Heart left ventricle (tissue), 16 donors: ENCODE measurements at regions not wholly inside any gene's neighbourhood (a gene's known extent, or its start where the extent isn't known, plus 50 kb on each side); places are given as distances from the start of the nearest gene placed in this dataset.

Experiments
- ATAC-seq, 4 donors: fragments of 200-7000 bp; cut with Tn5 transposase; one replicate each; pipeline ENCODE4 v1.9.1; 2020 to 2022; ENCODE audit warnings: moderate library complexity in 4 of 4, mild to moderate bottlenecking in 3 of 4, moderate number of reproducible peaks in 1 of 4
- DNase-seq, 5 donors: peaks; one replicate each; pipeline ENCODE4 v3.0.0-alpha.2; 2020
- H3K27ac ChIP-seq, 12 donors: fragments of 200-600 bp; sonication (generic) in 4 of 12; one replicate each; pipeline versions ENCODE4 v1.5.0 to v1.8.0; 2016 to 2022; ENCODE audit warnings: mild to moderate bottlenecking in 2 of 12
- H3K27me3 ChIP-seq, 9 donors: fragments of 200-600 bp; sonication (generic) in 2 of 9; one replicate each; pipeline versions ENCODE4 v1.5.1 to v1.8.0; 2016 to 2022; ENCODE audit warnings: mild to moderate bottlenecking in 3 of 9
- H3K36me3 ChIP-seq, 9 donors: fragments of 200-600 bp; sonication (generic) in 2 of 9; one replicate each; pipeline versions ENCODE4 v1.5.0 to v1.8.0; 2018 to 2022; ENCODE audit warnings: mild to moderate bottlenecking in 2 of 9
- H3K4me1 ChIP-seq, 12 donors: fragments of 200-600 bp; sonication (generic) in 4 of 12; one replicate each; pipeline versions ENCODE4 v1.5.0 to v1.8.0; 2016 to 2022; ENCODE audit warnings: mild to moderate bottlenecking in 3 of 12
- H3K4me3 ChIP-seq, 12 donors: fragments of 200-600 bp; sonication (generic) in 4 of 12; one replicate each; pipeline versions ENCODE4 v1.5.0 to v1.8.0; 2017 to 2022; ENCODE audit warnings: mild to moderate bottlenecking in 9 of 12, moderate library complexity in 4 of 12
- H3K9me3 ChIP-seq, 12 donors: fragments of 200-600 bp; sonication (generic) in 4 of 12; one replicate each; pipeline versions ENCODE4 v1.5.0 to v1.8.0; 2016 to 2022; ENCODE audit warnings: mild to moderate bottlenecking in 1 of 12
- CTCF ChIP-seq, 12 donors: fragments of 200-600 bp; sonication (generic) in 4 of 12; IDR thresholded peaks; one replicate each; pipeline versions ENCODE4 v1.5.0 to v1.8.0; 2018 to 2022; ENCODE audit warnings: antibody characterized with exemption in 12 of 12, mild to moderate bottlenecking in 5 of 12
- POLR2A ChIP-seq, 2 donors: fragments of 450-650 bp; IDR thresholded peaks; one replicate each; pipeline ENCODE4 v1.6.1; 2017; ENCODE audit warnings: antibody characterized with exemption in 2 of 2, mild to moderate bottlenecking in 2 of 2, moderate library complexity in 2 of 2
- WGBS, 4 donors: extraction: QIAGEN DNeasy Blood & Tissue Kit in 2 of 4; methylation state at CpG; one replicate each; pipeline versions ENCODE4 v1.1.5 to v1.1.7; 2013 to 2018; 5-methylcytosine and 5-hydroxymethylcytosine counted together
- intact Hi-C, 10 donors: fragments of 100-400 bp; cut with DNase I; formaldehyde crosslinking; loops; one replicate each; pipeline versions ENCODE4 v1.11.1 to v1.14.2; 2022
- donor health status: ischemic (EF 13 %, LVEDD 7.1; RV severe dilation, severe dysfunction).
- donor health status: healthy with polysubstance abuse.
- donor health status: DM: no; HTN: yes; CAD: no.
- donor health status: DM: no; HTN: no; CAD: no.
- donor health status: ischemic (EF 25% LVEDD 6.9; RV normal size, moderate dysfunction).
- donor health status: ischemic (EF 25% LVEDD 5.7; RV mildly dilated, moderate dysfunction).
- donor health status: healthy.
- donor health status: DM: yes; HTN: yes; CAD: no.
- donor health status: ischemic (EF 35%, LVEDD 5.7; RV mildly dilated, moderate dysfunction).
- donor health status: nonischemic (EF 11% LVEDD 7.7; RV severe dilation, severe dysfunction).
- donor health status: DM: yes; HTN: yes; CAD: no.
- donor health status: PGD.
- donor health status: ischemic (EF 29% LVEDD 5.4; RV normal size, mild dysfunction).
- donor health status: nonischemic (EF 23%, LVEDD 6.1; RV moderate dilation, normal function).

DNA sequence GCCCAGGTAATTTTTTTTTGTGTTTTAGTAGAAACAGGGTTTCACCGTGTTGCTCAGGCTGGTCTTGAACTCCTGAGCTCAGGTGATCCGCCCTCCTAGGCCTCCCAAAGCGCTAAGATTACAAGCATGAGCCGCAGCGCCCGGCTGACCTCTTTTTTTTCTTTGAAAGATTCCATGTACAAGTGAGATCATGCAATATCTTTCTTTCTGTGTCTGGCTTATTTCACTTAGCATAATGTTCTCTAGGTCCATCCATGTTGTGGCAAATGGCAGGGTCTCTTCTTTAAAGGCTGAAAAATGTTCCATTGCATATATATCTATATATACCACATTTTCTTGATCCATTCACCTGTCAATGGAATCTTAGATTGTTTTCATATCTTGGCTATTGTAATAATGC is 255.0 kb upstream of the MYOCD start:
- H3K27me3 ChIP-seq, result no peaks in the 10 kb centered on the region
- H3K27ac ChIP-seq, result peak overlapping the region in 1 of 12 donors; percentile 63
- ATAC-seq, result no peak
- TF ChIP-seq POLR2A (IDR thresholded peaks at IDR 0.05), result no peak
- no peak for TF ChIP-seq CTCF (IDR thresholded peaks at IDR 0.05)
- no peak for DNase-seq
- no peak overlapping the region for H3K4me3 ChIP-seq
- peaks cover 0 to 6% (median 0%) of the 10 kb centered on the region in 12 donors for H3K4me1 ChIP-seq
- 84 to 89% (median 86%) methylated on average over 6 of the region's 6 CpGs for WGBS, 4 donors
- H3K9me3 ChIP-seq, result no peaks in the 10 kb centered on the region
- no peaks in the 10 kb centered on the region for H3K36me3 ChIP-seq
- intact Hi-C loops, result no loop called here

GRCh38 chr17:12415031-12415430 is 250.7 kb upstream of the MYOCD start:
- WGBS, 4 donors, result 76 to 87% (median 83%) methylated on average over 3 of the region's 3 CpGs

DNA sequence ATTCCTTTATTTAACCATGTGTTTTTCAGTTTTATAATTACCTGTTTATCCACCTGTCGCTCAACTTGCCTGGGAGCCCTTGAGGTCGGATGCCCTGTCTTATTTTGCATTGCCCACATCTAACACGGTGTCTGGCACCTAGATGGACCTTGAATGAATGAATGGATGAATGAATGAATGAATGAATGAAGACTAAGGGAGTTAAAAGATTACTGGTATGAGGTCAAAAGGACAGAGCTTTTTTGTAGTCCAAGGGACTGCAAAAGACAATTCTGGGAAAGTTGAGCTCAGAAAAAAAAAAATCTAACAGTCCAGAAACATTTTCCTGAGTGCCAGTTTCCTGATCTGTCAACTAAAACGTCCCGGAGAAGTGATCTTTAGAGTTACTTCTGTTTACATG is 244.6 kb upstream of the MYOCD start:
- Histone ChIP-seq H3K9me3 (peaks cover 0 to 14% (median 0%) of the 10 kb centered on the region in 12 donors), H3K27ac (peak overlapping the region in 1 of 12 donors; percentile 76), H3K4me3 (no peak overlapping the region), H3K36me3 (no peaks in the 10 kb centered on the region), H3K27me3 (no peaks in the 10 kb centered on the region), H3K4me1 (no peaks in the 10 kb centered on the region)
- ATAC-seq, result no peak
- no peak for DNase-seq
- TF ChIP-seq POLR2A (IDR thresholded peaks at IDR 0.05) (no peak), CTCF (IDR thresholded peaks at IDR 0.05) (no peak)
- intact Hi-C loops, result loop anchor here in 1 of 10 donors (10.0 kb wide), 1 partner anchor 56 kb away; no protein-coding TSS in a partner anchor
- 72 to 77% (median 74%) methylated on average over 5 of the region's 5 CpGs for WGBS, 4 donors

More at GRCh38 chr17:12415031-12415430, 250.7 kb upstream of the MYOCD start:
- Histone ChIP-seq H3K4me1 (no peaks in the 10 kb centered on the region), H3K36me3 (no peaks in the 10 kb centered on the region), H3K9me3 (no peaks in the 10 kb centered on the region), H3K27me3 (no peaks in the 10 kb centered on the region), H3K4me3 (no peak overlapping the region), H3K27ac (peak overlapping the region in 1 of 12 donors; percentile 73)
- DNase-seq (no peak), ATAC-seq (no peak)
- TF ChIP-seq POLR2A (IDR thresholded peaks at IDR 0.05) (no peak), CTCF (IDR thresholded peaks at IDR 0.05) (no peak)
- intact Hi-C loops, result no loop called here

DNA sequence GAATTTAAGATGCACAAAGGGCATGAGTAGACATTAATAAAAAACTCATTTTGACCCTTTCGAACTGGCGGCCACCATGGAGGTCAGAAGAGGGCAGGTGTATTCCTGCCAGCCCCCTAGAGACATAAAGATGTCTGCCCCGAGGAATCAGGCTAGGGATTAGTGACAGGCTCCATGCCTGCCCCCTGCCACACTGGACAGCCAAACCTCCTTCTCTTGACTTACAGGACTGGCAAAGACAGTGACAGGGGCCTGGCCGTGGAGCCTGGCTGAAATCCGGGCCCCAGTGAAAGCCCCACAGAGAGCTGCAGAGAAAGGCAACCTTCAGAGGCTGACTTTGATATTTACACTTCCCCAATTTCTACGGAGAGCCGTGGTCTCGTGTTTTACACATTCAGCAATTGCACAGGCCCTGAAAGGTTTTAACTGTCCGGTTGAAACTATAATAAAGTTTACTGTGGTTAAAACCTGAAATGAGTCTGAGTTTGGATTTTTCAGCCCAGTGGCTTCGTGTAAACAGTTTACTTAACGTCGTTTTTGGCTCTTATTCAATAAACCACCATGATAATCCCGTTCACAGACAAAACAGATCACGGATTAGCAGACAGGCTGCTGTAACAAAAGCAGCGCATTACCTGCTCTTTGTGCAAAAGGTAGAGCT is 243.9 kb upstream of the MYOCD start:
- TF ChIP-seq CTCF (IDR thresholded peaks at IDR 0.05), result no peak
- no peak for TF ChIP-seq POLR2A (IDR thresholded peaks at IDR 0.05)
- no peaks in the 10 kb centered on the region for H3K36me3 ChIP-seq
- peaks cover 0 to 14% (median 0%) of the 10 kb centered on the region in 12 donors for H3K9me3 ChIP-seq
- no peaks in the 10 kb centered on the region for H3K4me1 ChIP-seq
- H3K27ac ChIP-seq, result peak overlapping the region in 1 of 12 donors; percentile 76
- WGBS, 4 donors, result 63 to 71% (median 70%) methylated on average over 15 of the region's 15 CpGs
- DNase-seq, result no peak
- intact Hi-C loops, result loop anchor here in 1 of 10 donors (10.0 kb wide), 1 partner anchor 57 kb away; no protein-coding TSS in a partner anchor
- H3K27me3 ChIP-seq, result no peaks in the 10 kb centered on the region
- no peak for ATAC-seq
- no peak overlapping the region for H3K4me3 ChIP-seq
